T-cell (primary cell): ENCODE measurements at regions not wholly inside any gene's neighbourhood (a gene's known extent, or its start where the extent isn't known, plus 50 kb on each side); places are given as distances from the start of the nearest gene placed in this dataset.

Experiments used
- ATAC-seq, 4 experiments: fragments of 200-7000 bp in 3 of 4; fragments of 150-1000 bp in 1 of 4; cut with Tn5 transposase; replicated peaks in 1 of 4; 1 replicate in 3 of 4; 2 replicates in 1 of 4; pipeline ENCODE4 v1.10.0; 2021; ENCODE audit warnings: moderate library complexity in 3 of 4, mild to moderate bottlenecking in 2 of 4, moderate number of reproducible peaks in 1 of 4
- CTCF ChIA-PET, 2 donors: fragments of 300-600 bp; sonication (Branson Sonifier 250); formaldehyde crosslinking; loops; one replicate each; lab custom pipeline; 2022; ENCODE audit warnings: antibody characterized with exemption in 2 of 2; lab: Charles Lee
- POLR2A ChIA-PET, 2 donors: fragments of 300-600 bp; sonication (Branson Sonifier 250); formaldehyde crosslinking; loops; one replicate each; lab custom pipeline; 2022; ENCODE audit warnings: antibody characterized with exemption in 2 of 2; lab: Charles Lee
- DNase-seq, 35 experiments: peaks; one replicate each; pipeline versions ENCODE4 v3.0.0 to v3.0.0-alpha.2; 2013 to 2023
- H3K27ac ChIP-seq: one replicate; pipeline ENCODE4 v1.5.1; 2013; ENCODE audit warnings: low read length
- H3K27me3 ChIP-seq, 2 experiments: replicated peaks in 1 of 2; 1 replicate in 1 of 2; 2 replicates in 1 of 2; pipeline versions ENCODE4 v1.6.1 to v1.7.0; 2013; ENCODE audit warnings: low read length in 1 of 2, mixed read lengths in 1 of 2; ENCODE audit not compliant: control insufficient read depth in 2 of 2, insufficient read depth in 2 of 2; ENCODE audit errors: extremely low read depth in 1 of 2
- H3K36me3 ChIP-seq, 2 donors: 1 replicate in 1 of 2; 2 replicates in 1 of 2; pipeline versions ENCODE4 v1.6.1 to v1.7.0; 2013; ENCODE audit warnings: low read length in 1 of 2; ENCODE audit not compliant: control insufficient read depth in 2 of 2, insufficient read depth in 1 of 2; ENCODE audit errors: extremely low read depth in 1 of 2
- H3K4me1 ChIP-seq, 2 experiments: 1 replicate in 1 of 2; 2 replicates in 1 of 2; pipeline versions ENCODE4 v1.6.1 to v1.7.0; 2013; ENCODE audit warnings: low read length in 2 of 2, mixed read lengths in 1 of 2; ENCODE audit not compliant: insufficient read depth in 2 of 2, control insufficient read depth in 1 of 2; ENCODE audit errors: extremely low read depth in 1 of 2
- H3K4me3 ChIP-seq, 2 donors: 1 replicate in 1 of 2; 2 replicates in 1 of 2; pipeline versions ENCODE4 v1.5.1 to v1.7.0; 2013; ENCODE audit warnings: mild to moderate bottlenecking in 2 of 2, low read length in 1 of 2, moderate library complexity in 1 of 2; ENCODE audit not compliant: control insufficient read depth in 1 of 2; ENCODE audit errors: extremely low read depth in 1 of 2
- H3K9me3 ChIP-seq: 2 replicates; pipeline ENCODE4 v1.7.0; 2013
- H3K27ac Mint-ChIP-seq, 2 donors: one replicate each; pipeline ENCODE4 v1.8.0; 2020 to 2021; ENCODE audit warnings: mild to moderate bottlenecking in 2 of 2, mixed read lengths in 2 of 2
- H3K27me3 Mint-ChIP-seq, 2 donors: one replicate each; pipeline ENCODE4 v1.8.0; 2021 to 2022; ENCODE audit warnings: mixed read lengths in 2 of 2
- H3K36me3 Mint-ChIP-seq: one replicate; pipeline ENCODE4 v1.8.0; 2021; ENCODE audit warnings: mixed read lengths
- H3K4me1 Mint-ChIP-seq, 3 donors: one replicate each; pipeline ENCODE4 v1.8.0; 2020 to 2022; ENCODE audit warnings: mixed read lengths in 3 of 3, mild to moderate bottlenecking in 1 of 3
- H3K4me3 Mint-ChIP-seq, 3 donors: one replicate each; pipeline ENCODE4 v1.8.0; 2020 to 2022; ENCODE audit warnings: mild to moderate bottlenecking in 3 of 3, mixed read lengths in 3 of 3, moderate library complexity in 3 of 3
- H3K9me3 Mint-ChIP-seq, 3 donors: one replicate each; pipeline ENCODE4 v1.8.0; 2020 to 2022; ENCODE audit warnings: mixed read lengths in 3 of 3
- WGBS: methylation state at CpG from one replicate; pipeline ENCODE4 v1.1.5; 2013; ENCODE audit warnings: missing lambda C conversion rate; ENCODE audit not compliant: insufficient coverage; 5-methylcytosine and 5-hydroxymethylcytosine counted together

DNA sequence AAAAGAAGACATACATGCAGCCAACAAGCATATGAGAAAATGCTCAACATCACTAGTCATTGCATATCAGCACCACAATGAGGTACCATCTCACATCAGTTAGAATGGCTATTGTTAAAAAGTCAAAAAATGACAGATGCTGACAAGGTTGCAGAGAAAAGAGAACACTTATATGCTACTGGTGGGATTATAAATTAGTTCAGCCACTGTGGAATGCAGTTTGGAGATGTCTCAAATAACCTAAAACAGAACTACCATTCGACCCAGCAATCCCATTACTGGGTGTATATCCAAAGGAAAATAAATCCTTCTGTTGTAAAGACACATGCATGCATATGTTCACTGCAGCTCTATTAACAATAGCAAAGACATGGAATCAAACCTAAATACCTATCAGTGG, 238.4 kb downstream of the KCNC2 start:
- H3K27me3 ChIP-seq = no peaks in the 10 kb centered on the region
- ChIA-PET CTCF (no interaction called here), POLR2A (no interaction called here)
- no peaks in the 10 kb centered on the region for H3K27me3 Mint-ChIP-seq
- H3K4me1 ChIP-seq = no peaks in the 10 kb centered on the region
- H3K36me3 Mint-ChIP-seq = no peaks in the 10 kb centered on the region
- no peaks in the 10 kb centered on the region for H3K4me1 Mint-ChIP-seq
- no peak overlapping the region for H3K27ac ChIP-seq
- ATAC-seq (no peak), DNase-seq (no peak)
- no peaks in the 10 kb centered on the region for H3K9me3 ChIP-seq
- H3K36me3 ChIP-seq = no peaks in the 10 kb centered on the region
- H3K9me3 Mint-ChIP-seq = no peaks in the 10 kb centered on the region
- no peak overlapping the region for H3K4me3 ChIP-seq
- H3K4me3 Mint-ChIP-seq = no peak overlapping the region
- no CpG with 5 or more reads among the region's 1 CpG for WGBS
- no peak overlapping the region for H3K27ac Mint-ChIP-seq

GRCh38 chr12:74977832-74978481, 231.7 kb downstream of the KCNC2 start:
- Mint-ChIP-seq H3K27ac (no peak overlapping the region), H3K9me3 (no peaks in the 10 kb centered on the region), H3K36me3 (no peaks in the 10 kb centered on the region), H3K4me3 (no peak overlapping the region), H3K27me3 (no peaks in the 10 kb centered on the region), H3K4me1 (no peaks in the 10 kb centered on the region)
- ATAC-seq (no peak), DNase-seq (no peak)
- ChIA-PET POLR2A (no interaction called here), CTCF (interaction anchor here in 1 of 2 donors (0.7 kb wide), 1 partner anchor 272 kb away, joined by 5 read pairs; no protein-coding TSS in a partner anchor)
- Histone ChIP-seq H3K36me3 (no peaks in the 10 kb centered on the region), H3K27me3 (no peaks in the 10 kb centered on the region), H3K4me3 (no peak overlapping the region), H3K9me3 (no peaks in the 10 kb centered on the region), H3K27ac (no peak overlapping the region), H3K4me1 (no peaks in the 10 kb centered on the region)
- WGBS = no CpG with 5 or more reads among the region's 5 CpGs

DNA sequence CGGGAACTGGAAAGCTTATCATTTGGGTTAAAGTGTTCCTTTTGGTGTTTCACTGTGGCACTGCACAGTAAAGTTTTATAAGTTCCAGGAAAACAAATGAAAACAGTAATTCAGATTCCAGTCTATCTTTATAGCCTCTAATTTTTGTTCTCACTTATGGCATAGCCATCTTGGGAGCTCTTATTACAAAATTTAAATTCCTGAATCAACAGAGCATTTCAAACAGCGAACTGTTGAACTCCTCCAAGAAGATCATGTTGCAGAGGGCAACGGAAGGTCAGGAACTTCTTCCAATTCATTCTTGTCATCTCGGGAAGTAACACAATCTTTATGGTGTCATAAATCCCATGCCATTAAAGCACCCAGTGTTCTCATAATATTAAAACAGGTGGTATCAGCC, 229.1 kb downstream of the KCNC2 start:
- Mint-ChIP-seq H3K36me3 (no peaks in the 10 kb centered on the region), H3K27me3 (no peaks in the 10 kb centered on the region)

GRCh38 chr12:74981541-74981940, 228.1 kb downstream of the KCNC2 start:
- no CpG with 5 or more reads among the region's 1 CpG for WGBS

More for the DNA sequence above, 229.1 kb downstream of the KCNC2 start:
- Mint-ChIP-seq H3K9me3 (no peaks in the 10 kb centered on the region), H3K4me1 (peaks cover 0 to 2% (median 0%) of the 10 kb centered on the region in 3 donors), H3K27ac (no peak overlapping the region), H3K4me3 (no peak overlapping the region)
- CTCF ChIA-PET = no interaction called here
- H3K27me3 ChIP-seq = no peaks in the 10 kb centered on the region
- DNase-seq (no peak), ATAC-seq (no peak)
- WGBS = 17% methylated on average over 1 of the region's 4 CpGs
- POLR2A ChIA-PET = no interaction called here
- H3K4me1 ChIP-seq = no peaks in the 10 kb centered on the region
- H3K4me3 ChIP-seq = no peak overlapping the region
- H3K9me3 ChIP-seq = no peaks in the 10 kb centered on the region
- no peaks in the 10 kb centered on the region for H3K36me3 ChIP-seq
- H3K27ac ChIP-seq = no peak overlapping the region

DNA sequence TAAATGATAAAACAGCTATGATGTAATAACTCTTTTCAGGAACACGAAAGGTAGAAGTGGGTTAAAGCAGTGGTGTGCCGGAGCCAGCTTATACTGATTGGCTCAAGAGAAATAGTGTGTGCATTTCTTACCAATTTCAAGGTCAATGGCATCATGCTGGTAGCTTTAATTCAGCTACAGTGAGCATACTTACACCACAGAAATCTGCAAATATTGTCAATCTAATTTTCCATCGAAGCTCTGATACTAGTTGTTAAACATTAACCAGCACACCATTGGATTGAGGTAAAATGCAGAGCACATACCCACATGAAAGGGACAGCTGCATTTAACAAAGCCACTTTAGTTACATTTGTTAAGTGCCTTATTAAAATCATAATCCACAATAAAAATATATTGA, 225.7 kb downstream of the KCNC2 start:
- Histone ChIP-seq H3K9me3 (no peaks in the 10 kb centered on the region), H3K4me3 (no peak overlapping the region), H3K27ac (no peak overlapping the region), H3K27me3 (no peaks in the 10 kb centered on the region), H3K4me1 (no peaks in the 10 kb centered on the region), H3K36me3 (no peaks in the 10 kb centered on the region)
- no peak for DNase-seq
- peaks cover 0 to 2% (median 0%) of the 10 kb centered on the region in 3 donors for H3K4me1 Mint-ChIP-seq
- no peak overlapping the region for H3K4me3 Mint-ChIP-seq
- ATAC-seq = no peak
- H3K36me3 Mint-ChIP-seq = no peaks in the 10 kb centered on the region
- ChIA-PET CTCF (no interaction called here), POLR2A (no interaction called here)
- H3K27me3 Mint-ChIP-seq = no peaks in the 10 kb centered on the region
- no peak overlapping the region for H3K27ac Mint-ChIP-seq
- H3K9me3 Mint-ChIP-seq = no peaks in the 10 kb centered on the region
- no CpG with 5 or more reads among the region's 3 CpGs for WGBS

More at GRCh38 chr12:74981541-74981940, 228.1 kb downstream of the KCNC2 start:
- H3K9me3 ChIP-seq = no peaks in the 10 kb centered on the region
- H3K27ac Mint-ChIP-seq = no peak overlapping the region
- H3K36me3 ChIP-seq = no peaks in the 10 kb centered on the region
- CTCF ChIA-PET = interaction anchor here in 1 of 2 donors (0.7 kb wide), 1 partner anchor 82 kb away, joined by 3 read pairs; no protein-coding TSS in a partner anchor
- no peaks in the 10 kb centered on the region for H3K4me1 ChIP-seq
- no peak overlapping the region for H3K27ac ChIP-seq
- H3K27me3 ChIP-seq = no peaks in the 10 kb centered on the region
- no peak for DNase-seq
- no peaks in the 10 kb centered on the region for H3K9me3 Mint-ChIP-seq
- H3K27me3 Mint-ChIP-seq = no peaks in the 10 kb centered on the region
- no peaks in the 10 kb centered on the region for H3K36me3 Mint-ChIP-seq
- POLR2A ChIA-PET = interaction anchor here (0.6 to 0.7 kb wide), 2 partner anchors 11 to 1060 kb away, joined by 3 read pairs; no protein-coding TSS in a partner anchor
- ATAC-seq = no peak
- no peak overlapping the region for H3K4me3 ChIP-seq
- peaks cover 0 to 2% (median 0%) of the 10 kb centered on the region in 3 donors for H3K4me1 Mint-ChIP-seq
- H3K4me3 Mint-ChIP-seq = no peak overlapping the region

DNA sequence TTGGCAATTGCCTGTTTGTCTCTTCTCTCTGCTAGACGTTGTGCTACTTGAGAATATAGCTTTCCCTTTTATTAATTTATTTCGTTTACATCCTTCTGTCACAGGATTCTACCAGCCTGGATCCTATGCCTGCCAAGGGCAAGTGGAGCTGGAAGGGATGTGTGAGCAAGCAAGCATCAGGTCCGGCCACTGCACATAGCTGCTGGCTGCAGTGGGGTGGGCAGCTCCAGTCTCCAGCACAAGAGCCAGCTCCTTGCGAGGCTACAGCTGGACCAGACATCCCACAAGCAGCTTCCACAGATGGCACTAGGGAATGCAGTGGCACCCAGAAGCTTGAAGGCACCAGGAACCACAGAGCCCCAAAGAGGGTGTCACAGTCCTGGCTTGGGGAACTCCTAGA, 225.0 kb downstream of the KCNC2 start:
- no peak overlapping the region for H3K27ac Mint-ChIP-seq
- ChIA-PET CTCF (no interaction called here), POLR2A (no interaction called here)
- Histone ChIP-seq H3K36me3 (no peaks in the 10 kb centered on the region), H3K27ac (no peak overlapping the region), H3K27me3 (no peaks in the 10 kb centered on the region), H3K9me3 (no peaks in the 10 kb centered on the region), H3K4me3 (no peak overlapping the region), H3K4me1 (no peaks in the 10 kb centered on the region)
- 75% methylated on average over 2 of the region's 4 CpGs for WGBS
- DNase-seq = no peak
- H3K27me3 Mint-ChIP-seq = no peaks in the 10 kb centered on the region
- no peak for ATAC-seq
- H3K4me1 Mint-ChIP-seq = peaks cover 0 to 2% (median 0%) of the 10 kb centered on the region in 3 donors
- H3K4me3 Mint-ChIP-seq = no peak overlapping the region
- no peaks in the 10 kb centered on the region for H3K9me3 Mint-ChIP-seq
- no peaks in the 10 kb centered on the region for H3K36me3 Mint-ChIP-seq
